Astrocyte (in vitro differentiated cells and primary cell): ENCODE measurements at regions not wholly inside any gene's neighbourhood (a gene's known extent, or its start where the extent isn't known, plus 50 kb on each side); places are given as distances from the start of the nearest gene placed in this dataset.
"Not testable (repeated sequence)": the region's sequence is repeated elsewhere in the genome, so short reads cannot be mapped to it uniquely, and the experiment has no call there.

Experiments used
- DNase-seq: peaks from one replicate; pipeline ENCODE4 v3.0.0-alpha.2; 2010; ENCODE audit warnings: low read depth
- FAIRE-seq: peaks from 2 replicates; lab custom pipeline; 2011; peaks lifted over from hg19 to GRCh38; lab: Jason Lieb, UNC
- H2AFZ ChIP-seq: 2 replicates; pipeline ENCODE4 v1.6.0; 2012; ENCODE audit warnings: low read depth, low read length, inconsistent platforms
- H3K27ac ChIP-seq: 2 replicates; pipeline ENCODE4 v1.5.1; 2011; ENCODE audit warnings: low read depth, low read length, inconsistent platforms
- H3K27me3 ChIP-seq: 2 replicates; pipeline ENCODE4 v1.6.0; 2011; ENCODE audit warnings: low read length, inconsistent platforms; ENCODE audit not compliant: insufficient read depth
- H3K36me3 ChIP-seq: 2 replicates; pipeline ENCODE4 v1.5.1; 2011; ENCODE audit warnings: low read length, inconsistent platforms; ENCODE audit not compliant: insufficient read depth
- H3K4me1 ChIP-seq: 2 replicates; pipeline ENCODE4 v1.5.1; 2011; ENCODE audit warnings: low read length, inconsistent platforms; ENCODE audit not compliant: insufficient read depth
- H3K4me2 ChIP-seq: 2 replicates; pipeline ENCODE4 v1.6.0; 2012; ENCODE audit warnings: low read length, inconsistent platforms
- H3K4me3 ChIP-seq: 2 replicates; pipeline ENCODE4 v1.5.1; 2011; ENCODE audit warnings: low read depth, mild to moderate bottlenecking, low read length, inconsistent platforms; ENCODE audit not compliant: insufficient read depth
- H3K79me2 ChIP-seq: 2 replicates; pipeline ENCODE4 v1.6.0; 2012; ENCODE audit warnings: mild to moderate bottlenecking, low read length, inconsistent platforms; ENCODE audit not compliant: insufficient read depth
- H3K9ac ChIP-seq: 2 replicates; pipeline ENCODE4 v1.6.0; 2012; ENCODE audit warnings: mild to moderate bottlenecking, low read length, inconsistent platforms
- H3K9me3 ChIP-seq: 2 replicates; pipeline ENCODE4 v1.5.1; 2012; ENCODE audit warnings: low read depth, mild to moderate bottlenecking, low read length, inconsistent platforms; ENCODE audit not compliant: insufficient read depth
- H4K20me1 ChIP-seq: 2 replicates; pipeline ENCODE4 v1.6.0; 2012; ENCODE audit warnings: low read length, inconsistent platforms; ENCODE audit not compliant: insufficient read depth
- H3K27ac Mint-ChIP-seq: one replicate; pipeline ENCODE4 v1.8.0; 2021; ENCODE audit warnings: mild to moderate bottlenecking, mixed read lengths; ENCODE audit not compliant: unreplicated experiment
- H3K27me3 Mint-ChIP-seq: one replicate; pipeline ENCODE4 v1.8.0; 2021; ENCODE audit warnings: low read depth, mixed read lengths; ENCODE audit not compliant: unreplicated experiment
- H3K36me3 Mint-ChIP-seq: one replicate; pipeline ENCODE4 v1.8.0; 2021; ENCODE audit warnings: low read depth, mixed read lengths; ENCODE audit not compliant: unreplicated experiment
- H3K4me1 Mint-ChIP-seq: one replicate; pipeline ENCODE4 v1.8.0; 2021; ENCODE audit warnings: low read depth, mixed read lengths; ENCODE audit not compliant: unreplicated experiment
- H3K4me3 Mint-ChIP-seq: one replicate; pipeline ENCODE4 v1.8.0; 2021; ENCODE audit warnings: mild to moderate bottlenecking, moderate library complexity, mixed read lengths; ENCODE audit not compliant: unreplicated experiment
- H3K9me3 Mint-ChIP-seq: one replicate; pipeline ENCODE4 v1.8.0; 2021; ENCODE audit warnings: mild to moderate bottlenecking, mixed read lengths; ENCODE audit not compliant: unreplicated experiment
- CTCF ChIP-seq: IDR thresholded peaks from 2 replicates; pipeline ENCODE4 v1.5.1; 2011; ENCODE audit warnings: low read depth, mild to moderate bottlenecking, inconsistent platforms, low read length, moderate library complexity; ENCODE audit not compliant: insufficient read depth
- EZH2 ChIP-seq: IDR thresholded peaks from 2 replicates; pipeline ENCODE4 v1.6.1; 2012; ENCODE audit warnings: mild to moderate bottlenecking, low read length, inconsistent platforms; ENCODE audit not compliant: insufficient read depth

DNA sequence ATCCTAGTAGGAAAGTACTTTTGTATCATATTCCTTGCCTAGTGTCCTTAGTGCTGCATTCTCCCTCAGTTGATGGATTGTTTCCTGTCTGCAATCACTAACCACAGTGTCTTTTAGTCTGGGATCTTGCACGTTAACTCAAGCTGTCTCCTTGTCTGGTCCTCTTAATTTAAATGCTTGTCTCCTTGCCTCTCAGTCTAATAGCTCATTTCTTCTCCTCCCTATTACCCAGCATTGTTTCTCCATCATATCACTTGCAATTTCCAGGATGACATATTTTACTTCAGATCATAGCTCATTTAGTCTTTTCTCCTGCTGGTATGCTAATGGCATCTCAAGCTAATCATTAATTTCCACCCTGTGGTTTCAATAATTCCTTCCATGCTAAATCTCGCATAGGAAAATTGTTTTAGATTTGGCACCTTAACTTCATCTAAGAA is 2052.0 kb upstream of the C9orf72 start:
- H3K4me2 ChIP-seq, result no peak overlapping the region
- no peak for FAIRE-seq

GRCh38 chr9:29625931-29626330 is 2052.7 kb upstream of the C9orf72 start:
- Mint-ChIP-seq H3K27me3 (no peaks in the 10 kb centered on the region), H3K9me3 (peaks cover 2% of the 10 kb centered on the region), H3K4me3 (no peak overlapping the region), H3K4me1 (peaks cover 27% of the 10 kb centered on the region), H3K36me3 (no peaks in the 10 kb centered on the region), H3K27ac (peak overlapping the region; percentile 82)
- Histone ChIP-seq H3K79me2 (no peaks in the 10 kb centered on the region), H2AFZ (no peak overlapping the region), H3K4me3 (no peak overlapping the region), H3K36me3 (no peaks in the 10 kb centered on the region), H3K9ac (no peak overlapping the region), H3K27me3 (no peaks in the 10 kb centered on the region), H4K20me1 (no peaks in the 10 kb centered on the region), H3K4me1 (no peaks in the 10 kb centered on the region), H3K27ac (no peak overlapping the region), H3K9me3 (no peaks in the 10 kb centered on the region), H3K4me2 (no peak overlapping the region)
- DNase-seq (no peak), FAIRE-seq (no peak)
- TF ChIP-seq EZH2 (no peak), CTCF (no peak)

More for the DNA sequence above, 2052.0 kb upstream of the C9orf72 start:
- Histone ChIP-seq H3K27ac (no peak overlapping the region), H2AFZ (no peak overlapping the region), H3K36me3 (no peaks in the 10 kb centered on the region), H3K9ac (no peak overlapping the region), H3K4me1 (no peaks in the 10 kb centered on the region), H3K9me3 (no peaks in the 10 kb centered on the region), H3K79me2 (no peaks in the 10 kb centered on the region), H4K20me1 (no peaks in the 10 kb centered on the region), H3K4me3 (no peak overlapping the region), H3K27me3 (no peaks in the 10 kb centered on the region)
- Mint-ChIP-seq H3K4me3 (no peak overlapping the region), H3K9me3 (peaks cover 4% of the 10 kb centered on the region), H3K27me3 (no peaks in the 10 kb centered on the region), H3K4me1 (peaks cover 27% of the 10 kb centered on the region), H3K36me3 (no peaks in the 10 kb centered on the region), H3K27ac (peak overlapping the region; percentile 82)
- no peak for TF ChIP-seq EZH2
- TF ChIP-seq CTCF, result no peak
- DNase-seq, result peak; percentile 56

GRCh38 chr9:29628856-29629255 is 2055.6 kb upstream of the C9orf72 start:
- H2AFZ ChIP-seq, FAIRE-seq, H3K4me3 Mint-ChIP-seq, DNase-seq, H4K20me1 ChIP-seq, H3K4me1 ChIP-seq, H3K9ac ChIP-seq, H3K27me3 Mint-ChIP-seq, H3K9me3 ChIP-seq, H3K9me3 Mint-ChIP-seq, H3K36me3 ChIP-seq, H3K27me3 ChIP-seq, H3K36me3 Mint-ChIP-seq, H3K79me2 ChIP-seq, H3K4me2 ChIP-seq, H3K4me3 ChIP-seq, H3K27ac ChIP-seq: not testable (repeated sequence)
- peaks cover 22% of the 10 kb centered on the region for H3K4me1 Mint-ChIP-seq
- H3K27ac Mint-ChIP-seq, result peak overlapping the region; percentile 67
